PC-3 (cell line): ENCODE measurements at regions not wholly inside any gene's neighbourhood (a gene's known extent, or its start where the extent isn't known, plus 50 kb on each side); places are given as distances from the start of the nearest gene placed in this dataset.

Experiments
- CTCF ChIP-seq: fragments of 300-600 bp; sonication (generic); conservative IDR thresholded peaks from 2 replicates; pipeline ENCODE4 v1.5.1; 2017; ENCODE audit warnings: antibody characterized with exemption, low read depth, mild to moderate bottlenecking, low read length
- EZH2 ChIP-seq: fragments of 300-600 bp; sonication (generic); IDR thresholded peaks from one replicate; pipeline ENCODE4 v1.6.1; 2017; ENCODE audit warnings: antibody characterized with exemption, mild to moderate bottlenecking, low read length; ENCODE audit not compliant: unreplicated experiment
- EZH2phosphoT487 ChIP-seq: fragments of 300-600 bp; sonication (generic); IDR thresholded peaks from 2 replicates; pipeline ENCODE4 v1.6.1; 2018; ENCODE audit warnings: mild to moderate bottlenecking, antibody characterized with exemption, low read length, borderline replicate concordance

- TF ChIP-seq CTCF = no peak
- no peak for TF ChIP-seq EZH2
- no peak for TF ChIP-seq EZH2phosphoT487
These were observed 592.0 kb upstream of the SLITRK5 start for GRCh38 chr13:87078947-87079795.
